ENCODE measurements at regions not wholly inside any gene's neighbourhood (a gene's known extent, or its start where the extent isn't known, plus 50 kb on each side); places are given as distances from the start of the nearest gene placed in this dataset.
A peak's percentile ranks its signal among the peaks of the same experiment; 100 is the strongest.

DNA sequence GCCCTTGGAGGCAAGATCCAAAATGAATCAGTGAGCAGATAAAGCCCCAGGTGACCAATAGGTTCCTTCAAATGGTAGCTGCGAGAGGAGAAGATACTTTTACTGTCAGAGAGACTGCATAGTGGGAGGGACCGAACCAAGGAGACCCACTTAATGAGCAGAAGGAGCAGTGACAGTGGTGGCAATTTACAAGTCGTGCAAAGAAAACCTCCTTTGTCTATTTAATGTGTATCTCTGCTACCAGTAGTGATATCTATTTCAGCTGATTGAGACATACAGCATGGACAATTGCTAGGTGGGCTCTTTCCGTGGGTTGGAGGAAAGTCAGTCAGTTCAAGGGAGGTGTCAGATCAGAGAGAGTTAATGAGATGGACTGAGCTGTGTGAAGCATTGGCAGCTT lies 480.4 kb downstream of the GATA3 start:
- DNase-seq (ENCODE audit: low spot score) = no peak

- DNase-seq (ENCODE audit: low spot score) = no peak
Measured at GRCh38 chr10:8539056-8539455, 484.6 kb downstream of the GATA3 start.

GRCh38 chr10:8543361-8544056 lies 489.0 kb downstream of the GATA3 start:
- DNase-seq (ENCODE audit: low spot score) = no peak

- no peak for DNase-seq (ENCODE audit: low spot score)
Measured at GRCh38 chr10:8544057-8544380, 489.5 kb downstream of the GATA3 start.

- DNase-seq (ENCODE audit: low spot score) = no peak
Measured at GRCh38 chr10:8544500-8544899, 490.0 kb downstream of the GATA3 start.

- DNase-seq (ENCODE audit: low spot score) = peak; percentile 38
Measured at GRCh38 chr10:8554574-8554973, 500.1 kb downstream of the GATA3 start.

GRCh38 chr10:8556321-8556720 lies 501.8 kb downstream of the GATA3 start:
- no peak for DNase-seq (ENCODE audit: low spot score)

DNA sequence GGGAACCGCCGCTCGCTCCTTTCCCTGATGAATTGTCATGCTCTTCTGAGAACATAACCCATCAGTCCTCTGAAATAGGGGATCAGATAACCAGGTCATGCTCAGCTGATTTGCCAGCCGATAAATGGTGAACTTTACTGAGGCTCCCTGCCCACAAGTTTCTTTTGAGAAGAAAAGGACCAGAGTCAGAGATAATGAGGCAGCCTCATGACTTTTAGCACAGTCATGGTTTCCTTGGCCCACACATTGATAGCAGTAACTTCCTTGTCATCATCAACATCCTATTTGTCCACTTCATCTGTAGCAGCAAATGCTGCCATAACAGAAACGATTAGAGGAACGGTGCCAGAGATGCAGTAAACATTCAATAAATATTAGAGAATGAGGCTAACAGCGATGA lies 509.0 kb downstream of the GATA3 start:
- no peak for DNase-seq (ENCODE audit: low spot score)

DNA sequence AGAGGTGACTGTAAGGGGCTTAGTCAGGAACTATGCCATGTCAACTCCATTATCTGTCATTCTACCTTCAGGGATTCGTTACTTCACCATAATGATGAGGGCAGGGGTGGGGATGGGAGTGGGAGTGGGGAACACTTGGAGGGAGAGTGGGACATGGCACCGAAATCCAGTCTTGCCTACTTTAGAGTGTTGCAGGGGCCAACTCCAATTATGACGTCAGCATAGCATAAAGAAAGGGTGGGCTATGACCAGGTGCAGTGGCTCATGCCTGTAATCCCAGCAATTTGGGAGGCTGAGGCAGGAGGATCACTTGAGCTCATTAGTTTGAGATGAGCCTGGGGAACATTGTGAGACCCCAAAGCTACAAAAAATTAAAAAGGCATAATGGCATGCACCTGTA lies 512.2 kb downstream of the GATA3 start:
- DNase-seq (ENCODE audit: low spot score) = no peak

GRCh38 chr10:8568401-8568800 lies 513.9 kb downstream of the GATA3 start:
- DNase-seq (ENCODE audit: low spot score) = no peak

DNA sequence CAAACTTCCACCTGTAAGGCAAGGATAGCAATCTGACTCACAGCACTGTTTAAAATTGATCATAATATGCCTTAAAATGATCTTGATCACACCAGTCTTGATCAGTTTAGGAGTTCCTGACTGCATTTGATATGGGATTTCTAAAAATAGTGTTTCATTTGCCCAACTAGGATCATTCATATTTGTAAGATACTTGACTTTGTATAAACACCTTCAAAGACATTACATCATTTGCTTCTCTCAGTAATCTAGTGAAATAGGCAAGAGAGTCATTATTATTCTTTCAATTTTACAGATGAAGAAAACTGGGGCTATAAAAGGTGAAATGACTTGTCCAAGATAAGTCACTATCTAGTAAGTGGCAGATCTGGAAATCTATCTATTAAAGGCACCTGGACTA lies 521.1 kb downstream of the GATA3 start:
- DNase-seq (ENCODE audit: low spot score) = no peak

- DNase-seq (ENCODE audit: low spot score) = no peak
Measured at GRCh38 chr10:8576281-8576680, 521.8 kb downstream of the GATA3 start.

- no peak for DNase-seq (ENCODE audit: low spot score)
Measured at GRCh38 chr10:8576911-8577310, 522.4 kb downstream of the GATA3 start.

DNA sequence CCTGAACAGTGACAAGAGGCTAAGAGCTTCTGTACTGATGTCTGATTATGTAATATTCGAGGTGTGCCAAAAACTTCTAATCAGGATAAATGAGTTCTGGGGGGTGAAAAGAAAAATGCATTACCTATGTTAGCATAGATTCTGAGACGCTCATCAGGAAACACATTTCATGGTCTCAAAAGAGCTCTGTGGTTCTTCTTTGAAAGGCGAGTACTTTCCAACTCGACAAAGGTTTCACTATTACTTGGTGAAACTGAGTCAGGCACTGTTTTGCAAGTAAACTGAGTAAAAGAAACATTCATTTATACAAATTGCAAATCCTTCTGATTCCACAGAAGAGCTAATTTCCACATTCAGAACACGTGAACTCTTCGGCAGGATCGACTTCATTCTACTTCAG lies 523.2 kb downstream of the GATA3 start:
- no peak for DNase-seq (ENCODE audit: low spot score)

DNA sequence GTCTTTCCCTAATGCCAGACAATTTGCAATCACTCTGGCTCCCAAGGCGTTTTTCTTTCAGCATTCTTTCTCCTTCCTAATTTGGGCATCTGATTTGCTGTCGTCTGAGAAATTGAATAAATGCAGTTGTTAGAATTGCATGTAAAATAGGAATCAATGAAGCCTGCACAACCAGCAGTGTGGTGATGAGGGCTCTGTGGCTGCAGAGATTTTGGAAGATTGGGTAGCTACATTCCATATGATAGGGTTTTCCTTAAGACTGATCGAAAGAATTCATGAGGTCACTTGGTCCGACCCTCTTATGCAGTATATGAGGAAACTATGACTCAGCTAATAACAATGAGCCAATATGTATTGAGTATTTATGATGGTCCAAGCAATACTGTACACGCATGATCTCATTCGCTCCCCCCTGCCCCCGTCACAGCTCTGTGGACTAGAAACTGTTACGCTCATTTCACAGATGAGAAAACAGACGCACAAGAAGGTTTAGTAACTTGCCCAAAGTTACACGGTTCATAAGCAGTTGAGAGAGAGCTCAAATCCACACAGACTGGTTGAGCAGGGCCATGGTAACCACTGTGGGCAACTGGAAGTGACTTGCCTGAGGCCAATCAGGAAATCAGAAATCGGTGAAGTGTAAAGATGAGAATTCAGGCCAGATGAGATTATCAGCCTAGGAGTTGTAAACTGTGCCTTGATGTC lies 527.2 kb downstream of the GATA3 start:
- no peak for DNase-seq (ENCODE audit: low spot score)

DNA sequence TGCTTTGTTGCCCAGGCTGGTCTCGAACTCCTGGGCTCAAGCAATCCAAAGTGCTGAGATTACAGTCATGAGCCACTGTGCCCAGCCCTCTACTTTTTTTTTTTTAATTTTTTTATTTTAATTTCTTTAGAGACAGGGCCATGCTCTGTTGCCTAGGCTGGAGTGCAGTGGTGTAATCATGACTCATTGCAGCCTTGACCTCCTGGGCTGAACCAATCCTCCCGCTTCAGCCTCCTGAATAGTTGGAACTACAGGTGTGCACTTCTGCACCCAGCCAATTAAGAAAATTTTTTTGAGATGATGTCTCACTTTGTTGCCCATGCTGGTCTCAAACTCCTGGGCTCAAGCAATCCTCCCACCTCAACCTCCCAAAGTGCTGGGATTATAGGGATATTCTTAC lies 528.6 kb downstream of the GATA3 start:
- no peak for DNase-seq (ENCODE audit: low spot score)

GRCh38 chr10:8584666-8585065 lies 530.2 kb downstream of the GATA3 start:
- no peak for DNase-seq (ENCODE audit: low spot score)

- DNase-seq (ENCODE audit: low spot score) = no peak
Measured at GRCh38 chr10:8586504-8586903, 532.0 kb downstream of the GATA3 start.

DNA sequence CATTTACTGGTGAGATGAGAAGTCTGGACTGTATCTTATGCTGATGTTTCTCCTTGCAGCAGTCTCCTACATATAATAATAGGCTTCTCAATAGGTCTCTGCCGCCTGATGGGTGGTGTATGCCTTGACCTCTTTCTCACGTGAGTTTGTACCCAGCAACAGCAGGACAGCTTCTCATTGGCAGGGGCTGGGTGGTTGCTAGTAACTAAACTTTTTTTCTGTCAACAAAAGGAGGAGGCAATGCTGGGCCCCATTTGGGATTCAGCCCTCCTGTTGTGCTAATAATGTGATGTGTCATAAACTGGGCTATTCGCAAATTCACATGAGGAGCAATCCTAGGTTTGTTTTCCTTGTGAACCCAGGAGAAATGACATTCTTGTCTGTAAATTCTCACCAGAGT lies 533.6 kb downstream of the GATA3 start:
- no peak for DNase-seq (ENCODE audit: low spot score)

DNA sequence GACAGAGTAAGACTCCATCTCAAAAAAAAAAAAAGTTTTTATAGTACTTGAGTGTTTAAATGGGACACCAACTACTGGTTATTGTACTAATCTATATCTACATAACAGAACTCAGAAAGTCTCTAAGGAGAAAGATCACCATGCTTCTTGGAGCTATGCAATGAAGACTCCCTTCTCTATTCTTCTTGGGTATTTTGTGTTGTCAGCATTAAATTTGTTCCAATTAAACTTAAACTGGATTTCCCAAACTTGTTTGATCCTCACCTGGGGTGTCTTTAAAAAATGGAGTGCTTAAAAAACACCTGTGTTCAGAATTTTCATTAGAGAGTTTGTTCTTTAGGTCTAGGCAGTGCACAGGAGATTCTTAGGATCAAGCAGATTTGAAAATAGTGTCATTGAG lies 536.0 kb downstream of the GATA3 start:
- no peak for DNase-seq (ENCODE audit: low spot score)

DNA sequence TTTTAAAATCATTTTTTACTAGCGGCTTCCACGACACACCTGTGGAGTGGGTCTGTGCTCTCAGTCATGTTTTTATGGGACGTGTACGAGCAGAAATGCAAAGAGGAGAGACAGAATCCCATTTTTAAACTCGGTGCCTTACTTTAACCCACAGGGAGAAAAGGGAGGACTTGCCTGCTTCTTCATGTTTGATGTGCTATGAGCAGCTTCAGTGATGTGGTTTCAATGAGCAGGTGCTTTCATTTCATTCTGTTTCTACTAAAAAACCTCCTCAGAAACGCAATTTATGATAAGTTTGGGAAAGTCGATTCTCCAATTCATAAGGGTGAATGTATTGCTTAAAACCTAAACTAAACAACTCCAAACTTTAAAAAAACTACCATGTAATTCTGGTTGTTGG lies 537.2 kb downstream of the GATA3 start:
- no peak for DNase-seq (ENCODE audit: low spot score)

DNA sequence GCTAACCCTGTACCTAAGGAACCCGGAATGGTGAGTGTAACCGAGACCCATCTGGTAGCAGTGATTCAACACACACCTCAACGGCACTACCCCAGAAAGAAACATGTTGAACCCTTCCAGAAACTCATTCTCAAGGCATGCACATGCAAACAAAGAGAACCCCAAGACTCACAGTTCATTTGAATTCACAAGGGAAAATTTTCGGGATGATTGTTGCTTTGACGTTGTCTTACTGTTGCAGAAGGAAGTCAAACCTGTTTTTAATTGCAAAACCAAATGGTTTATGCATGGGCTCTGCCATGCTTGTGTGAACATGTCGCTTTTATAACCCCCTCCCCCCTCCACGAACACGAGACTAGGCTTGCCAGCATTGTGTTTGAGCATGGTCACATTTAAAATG lies 539.7 kb downstream of the GATA3 start:
- DNase-seq (ENCODE audit: low spot score) = peak; percentile 55

GRCh38 chr10:8594711-8595110 lies 540.2 kb downstream of the GATA3 start:
- peak; percentile 31 for DNase-seq (ENCODE audit: low spot score)

DNA sequence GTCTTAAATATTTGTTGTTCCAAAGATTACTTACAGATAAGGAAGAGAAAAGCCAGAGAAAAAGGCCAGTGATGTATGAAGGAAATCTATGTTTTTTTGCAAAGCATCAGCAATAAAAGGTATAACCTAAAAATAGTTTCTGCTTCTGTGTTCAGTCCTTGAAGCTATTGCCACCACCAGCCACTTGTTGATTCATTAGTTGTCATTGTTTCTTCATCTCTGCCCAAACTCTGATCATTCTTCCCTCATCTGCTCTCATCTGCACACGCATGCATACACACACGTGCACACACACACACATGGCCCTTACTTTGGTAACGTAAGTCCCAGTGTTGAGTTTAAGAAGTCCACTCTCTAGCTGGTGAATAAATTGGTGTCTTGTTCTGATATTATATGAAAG lies 540.7 kb downstream of the GATA3 start:
- DNase-seq (ENCODE audit: low spot score) = no peak
